Inflammatory macrophage treated with lipopolysaccharide for 1 hour (primary cell): ENCODE measurements at regions not wholly inside any gene's neighbourhood (a gene's known extent, or its start where the extent isn't known, plus 50 kb on each side); places are given as distances from the start of the nearest gene placed in this dataset.

Experiments used
- DNase-seq, 2 donors: peaks; one replicate each; pipeline ENCODE4 v3.0.0-alpha.2; 2020 to 2022

DNA sequence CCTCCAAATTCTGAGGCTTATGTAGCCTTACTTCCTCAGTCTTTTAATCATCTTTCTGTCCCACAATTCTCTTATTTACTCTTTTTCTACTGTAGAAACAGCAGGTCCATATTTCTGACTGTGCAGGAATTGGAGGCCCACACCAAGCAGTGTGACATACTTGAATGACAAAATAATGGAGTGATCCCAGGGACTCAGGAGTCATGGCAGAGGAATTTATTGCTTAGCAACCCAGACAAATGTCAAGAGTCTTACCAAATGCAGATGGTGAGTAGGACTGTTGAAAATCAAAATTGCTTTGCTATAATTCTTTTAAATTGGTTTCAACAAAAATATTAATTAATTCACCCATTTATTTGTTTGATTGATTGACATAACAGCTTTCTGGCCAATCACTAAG is 59.9 kb downstream of the HTR1B start:
- DNase-seq: no peak

DNA sequence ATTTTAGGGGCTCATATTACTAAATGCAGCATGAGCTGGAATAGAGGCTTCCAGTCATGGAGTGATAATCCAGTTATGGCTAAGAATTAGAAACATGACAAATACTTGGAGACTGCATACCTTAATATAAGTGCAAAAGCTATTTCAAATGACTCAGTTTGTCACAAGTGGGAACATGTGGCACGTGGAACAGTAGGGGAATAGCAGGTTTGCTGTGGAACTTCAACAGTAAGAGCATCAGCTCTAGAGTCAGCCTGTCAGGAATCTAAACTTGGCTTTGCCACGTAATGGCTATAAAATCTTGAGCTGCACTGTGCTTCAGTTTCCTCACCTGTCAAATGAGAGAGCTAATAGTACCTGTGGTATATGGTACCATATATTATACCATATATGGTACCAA is 62.1 kb downstream of the HTR1B start:
- no peak for DNase-seq

DNA sequence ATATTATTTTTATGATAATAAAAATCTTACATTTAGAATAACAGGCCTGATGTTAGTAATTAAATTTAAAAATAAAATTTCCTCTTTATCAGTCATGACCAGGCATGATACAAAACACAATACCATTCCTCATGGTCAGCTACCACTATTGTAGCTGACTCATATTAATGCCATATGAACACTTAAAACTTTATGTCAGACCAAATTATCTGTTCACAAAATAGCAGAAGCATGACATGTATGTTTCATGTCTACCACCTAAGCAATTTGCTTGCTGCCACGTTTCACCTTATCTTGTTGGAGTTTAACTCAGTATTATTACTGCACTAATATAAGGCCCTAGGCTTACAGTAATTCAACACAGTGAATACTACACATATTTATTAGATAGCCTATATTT is 65.7 kb downstream of the HTR1B start:
- DNase-seq: no peak

DNA sequence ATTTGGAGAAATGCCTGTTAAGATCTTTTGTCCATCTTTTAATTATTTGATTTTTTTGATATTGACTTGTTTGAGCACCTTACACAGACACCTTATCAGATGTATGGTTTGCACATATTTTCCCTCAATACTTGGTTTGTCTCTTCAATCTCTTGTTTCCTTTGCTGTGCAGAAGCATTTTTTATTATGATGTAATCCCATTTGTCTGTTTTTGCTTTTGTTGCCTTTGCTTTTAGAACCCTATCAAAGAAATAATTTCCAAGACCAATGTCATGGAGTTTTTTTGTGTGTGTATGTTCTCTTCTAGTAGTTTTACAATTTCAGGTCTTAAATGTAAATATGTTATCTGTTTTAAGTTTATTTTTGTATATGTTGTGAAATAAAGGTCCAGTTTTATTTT is 73.9 kb downstream of the HTR1B start:
- DNase-seq: no peak

DNA sequence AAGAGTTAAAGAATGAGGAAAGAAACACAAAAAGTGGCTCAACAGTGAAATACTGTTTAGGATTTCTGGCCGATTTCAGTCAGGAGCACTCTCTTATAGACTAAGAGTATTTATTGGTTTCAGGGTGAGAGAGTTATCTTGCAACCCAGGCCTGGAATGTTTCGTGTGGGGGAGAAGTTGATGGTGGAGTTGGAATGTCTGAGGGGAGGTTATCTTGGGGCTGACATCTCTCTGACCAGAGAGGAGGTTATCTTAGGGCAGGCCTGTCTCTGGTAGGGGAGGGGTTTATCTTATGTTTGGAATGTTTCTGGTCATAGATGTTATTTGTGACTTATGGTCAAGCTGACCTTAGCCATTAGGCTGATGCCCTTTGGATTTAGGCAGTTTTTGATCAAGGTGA is 80.3 kb downstream of the HTR1B start:
- DNase-seq: no peak

DNA sequence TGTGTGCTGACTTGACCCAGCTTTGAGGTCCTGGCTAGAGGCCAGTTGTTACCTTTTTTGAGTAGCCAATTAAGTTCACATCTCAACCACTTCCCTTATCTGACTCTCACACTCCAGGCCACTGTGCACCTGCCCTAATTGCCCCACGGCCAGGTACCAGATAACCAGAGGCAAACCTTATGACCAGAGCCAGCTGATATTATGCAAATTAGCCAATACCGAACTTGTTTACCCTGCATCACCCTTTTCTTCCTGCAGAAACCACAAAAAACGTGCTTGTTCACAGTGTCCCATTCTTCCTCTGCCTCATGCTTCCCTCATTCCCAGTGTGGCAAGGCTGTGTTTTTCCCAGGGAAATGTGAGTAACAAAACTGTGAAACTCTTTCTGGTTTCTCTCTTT is 89.3 kb downstream of the HTR1B start:
- no peak for DNase-seq

DNA sequence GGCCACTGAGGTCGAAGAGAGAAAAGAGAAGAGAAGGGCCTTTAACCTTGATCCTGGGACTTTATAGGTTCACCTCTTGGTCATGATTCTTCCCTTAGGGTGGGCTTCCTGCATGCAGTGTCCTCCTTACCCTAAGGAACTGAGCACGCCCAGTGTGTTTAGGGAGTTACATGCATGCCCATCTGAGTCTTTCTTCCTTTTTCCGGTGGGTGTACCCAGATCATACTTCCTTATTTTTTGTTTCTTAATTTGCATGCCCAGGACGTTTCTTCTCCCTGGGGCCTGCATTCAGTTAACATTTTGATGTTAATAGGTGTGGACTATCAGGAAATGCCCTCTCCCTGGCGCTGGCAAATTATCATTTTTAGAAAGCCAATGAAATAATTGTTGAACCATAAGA is 91.5 kb downstream of the HTR1B start:
- no peak for DNase-seq

DNA sequence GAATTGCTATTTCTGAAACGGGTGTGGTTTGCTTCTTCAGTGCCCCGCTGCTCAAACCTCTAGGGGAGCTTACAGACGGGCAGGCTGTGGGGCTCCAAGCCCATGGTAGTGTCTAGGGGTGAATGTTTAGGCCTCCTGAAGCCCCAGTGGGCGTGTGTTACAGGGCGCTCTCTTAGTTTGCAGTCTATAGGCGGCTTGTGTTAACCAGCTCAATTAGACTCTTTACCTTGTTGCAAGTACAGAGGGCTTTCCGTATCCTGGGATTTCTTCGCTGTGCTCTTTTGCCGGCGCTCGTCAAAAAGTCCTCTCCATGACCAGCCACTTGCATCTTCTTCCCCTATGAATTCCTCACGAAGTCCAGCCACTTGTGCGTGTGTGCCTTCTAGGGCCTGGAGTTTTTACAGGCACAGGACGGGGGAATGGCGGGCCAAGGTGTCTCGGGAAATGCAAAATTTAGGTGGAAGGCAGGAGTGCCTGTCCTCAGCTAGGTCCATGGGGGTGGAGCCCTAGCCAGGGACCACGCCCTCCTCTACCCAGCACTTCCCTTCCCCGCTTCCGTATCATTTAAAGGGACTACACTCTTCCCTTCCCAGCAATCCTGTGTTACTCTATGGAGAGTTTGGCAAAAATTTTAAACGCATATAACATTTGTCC is 94.5 kb downstream of the HTR1B start:
- DNase-seq: peak in 1 of 2 donors; percentile 22

DNA sequence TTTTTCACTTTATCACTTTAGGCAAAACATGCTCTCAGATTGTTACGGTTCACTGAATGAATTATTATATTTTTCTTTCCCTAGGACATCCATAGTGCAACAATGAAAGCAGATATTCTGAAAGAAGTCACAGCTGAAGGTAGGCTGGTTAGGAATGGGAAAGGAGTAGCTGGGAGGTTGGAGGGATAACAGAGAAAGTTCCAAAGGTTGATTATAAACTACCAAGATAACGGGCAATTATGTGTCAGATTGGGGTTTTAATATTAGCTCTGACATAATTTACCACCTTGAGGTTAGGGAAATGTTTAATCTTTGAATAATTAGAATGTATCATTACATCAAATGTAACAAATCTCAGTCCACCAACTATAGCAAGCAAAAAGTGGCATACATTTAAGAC is 96.5 kb downstream of the HTR1B start:
- DNase-seq: no peak

DNA sequence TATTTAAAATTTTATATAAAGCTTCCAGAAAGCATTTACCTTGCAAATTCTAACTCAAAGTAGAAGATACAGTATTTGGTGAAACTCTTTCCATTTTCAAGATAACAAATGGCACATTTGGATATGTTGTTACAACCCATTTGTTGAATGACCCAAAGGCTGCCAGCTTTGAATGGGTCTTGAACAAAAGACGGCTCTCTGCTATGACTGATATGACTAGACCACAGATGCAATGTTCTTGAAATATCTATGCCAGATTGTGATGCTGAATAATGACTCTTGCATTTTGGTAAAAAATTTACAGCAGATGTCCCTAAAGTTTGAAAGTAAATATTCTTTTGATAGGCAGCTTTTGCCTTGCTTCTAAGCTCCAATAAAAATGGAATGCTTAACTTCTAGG is 99.6 kb downstream of the HTR1B start:
- DNase-seq: no peak

DNA sequence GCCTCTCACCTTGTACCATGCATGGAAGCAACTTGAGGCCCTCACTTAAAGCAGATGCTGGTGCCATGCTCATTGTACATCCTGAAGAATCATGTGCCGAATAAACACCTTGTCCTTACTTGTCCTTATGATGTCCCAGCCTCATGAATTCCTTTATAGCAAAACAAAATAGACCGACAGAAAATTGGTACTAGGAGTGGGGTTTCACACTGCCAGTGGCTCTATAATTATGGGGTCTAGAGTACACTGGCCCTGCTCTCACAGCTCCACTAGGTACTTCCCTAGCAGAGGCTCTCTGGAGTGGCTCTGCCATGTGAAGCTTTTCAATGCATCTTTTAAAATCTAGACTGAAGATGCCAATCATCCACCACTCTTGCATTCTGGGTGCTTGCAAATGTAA is 101.2 kb downstream of the HTR1B start:
- DNase-seq: no peak

DNA sequence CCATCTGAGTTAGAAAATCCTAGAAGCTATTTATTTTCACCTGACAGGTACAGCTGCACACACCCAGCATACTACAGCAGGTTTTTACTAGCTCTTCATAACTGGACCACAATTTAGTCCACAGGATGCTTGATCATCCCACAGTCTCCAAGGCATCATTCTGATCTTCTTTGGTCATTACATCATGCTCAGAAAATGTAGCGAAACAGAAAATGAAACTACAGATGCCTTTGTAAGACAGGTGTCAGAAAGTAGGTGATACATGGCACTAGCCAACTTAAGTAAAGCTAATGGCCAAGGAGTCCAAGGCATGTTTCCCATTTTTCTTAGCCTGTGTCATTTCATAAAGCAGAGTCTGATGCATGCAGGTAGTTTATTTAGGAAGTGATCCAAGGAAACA is 102.3 kb downstream of the HTR1B start:
- DNase-seq: no peak

DNA sequence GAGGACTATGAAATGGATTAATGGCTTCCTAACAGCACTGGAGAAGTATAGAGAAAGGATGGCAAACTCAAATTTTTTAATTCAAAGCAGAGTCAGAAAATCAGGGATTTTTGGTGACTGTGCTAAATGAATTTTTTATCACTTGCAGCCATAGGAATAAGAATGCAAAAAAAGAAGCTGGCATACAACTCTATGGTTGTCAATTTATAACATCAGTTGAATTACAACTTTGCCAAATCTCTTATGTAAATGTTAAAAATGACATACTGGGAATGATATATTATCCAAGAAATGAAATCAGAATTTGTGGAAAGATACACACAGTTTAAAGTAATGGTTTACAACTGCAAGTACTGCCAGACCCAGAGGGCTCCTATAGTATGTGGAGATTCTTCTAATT is 106.5 kb downstream of the HTR1B start:
- DNase-seq: no peak

DNA sequence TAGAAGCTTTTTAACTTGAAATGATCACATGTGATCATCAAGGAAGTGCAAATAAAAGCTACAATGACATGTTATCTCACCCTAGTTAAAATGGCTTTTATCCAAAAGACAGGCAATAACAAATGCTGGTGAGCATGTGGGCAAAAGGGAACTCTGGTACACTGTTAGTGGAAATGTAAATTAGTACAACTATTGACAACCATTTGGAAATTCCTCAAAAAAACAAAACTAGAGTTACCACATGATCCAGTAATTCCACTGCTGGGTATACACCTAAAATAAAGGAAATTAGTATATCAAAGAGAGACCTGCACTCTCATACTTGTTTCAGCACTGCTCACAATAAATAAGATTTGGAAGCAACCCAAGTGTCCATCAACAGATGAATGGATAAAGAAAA is 108.7 kb downstream of the HTR1B start:
- DNase-seq: no peak

DNA sequence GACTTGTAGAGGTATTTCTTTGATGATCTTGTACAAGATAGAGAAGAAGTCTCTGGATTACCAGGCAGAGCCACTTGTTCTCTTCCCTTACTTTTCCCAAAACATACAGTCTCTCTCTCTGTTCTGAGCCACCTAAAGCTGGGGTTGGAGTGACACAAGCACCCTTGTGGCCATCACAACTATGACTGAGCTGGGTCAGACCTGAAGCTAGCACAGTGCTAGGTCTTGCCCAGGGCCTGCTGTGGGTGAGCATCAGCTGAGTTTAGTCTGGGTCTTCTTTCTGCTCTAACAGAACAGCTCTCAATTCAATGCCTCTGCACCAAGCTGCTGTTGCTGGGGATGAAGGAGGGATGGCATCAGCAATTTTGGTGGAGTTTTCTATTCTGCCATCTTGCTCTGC is 110.2 kb downstream of the HTR1B start:
- DNase-seq: no peak

DNA sequence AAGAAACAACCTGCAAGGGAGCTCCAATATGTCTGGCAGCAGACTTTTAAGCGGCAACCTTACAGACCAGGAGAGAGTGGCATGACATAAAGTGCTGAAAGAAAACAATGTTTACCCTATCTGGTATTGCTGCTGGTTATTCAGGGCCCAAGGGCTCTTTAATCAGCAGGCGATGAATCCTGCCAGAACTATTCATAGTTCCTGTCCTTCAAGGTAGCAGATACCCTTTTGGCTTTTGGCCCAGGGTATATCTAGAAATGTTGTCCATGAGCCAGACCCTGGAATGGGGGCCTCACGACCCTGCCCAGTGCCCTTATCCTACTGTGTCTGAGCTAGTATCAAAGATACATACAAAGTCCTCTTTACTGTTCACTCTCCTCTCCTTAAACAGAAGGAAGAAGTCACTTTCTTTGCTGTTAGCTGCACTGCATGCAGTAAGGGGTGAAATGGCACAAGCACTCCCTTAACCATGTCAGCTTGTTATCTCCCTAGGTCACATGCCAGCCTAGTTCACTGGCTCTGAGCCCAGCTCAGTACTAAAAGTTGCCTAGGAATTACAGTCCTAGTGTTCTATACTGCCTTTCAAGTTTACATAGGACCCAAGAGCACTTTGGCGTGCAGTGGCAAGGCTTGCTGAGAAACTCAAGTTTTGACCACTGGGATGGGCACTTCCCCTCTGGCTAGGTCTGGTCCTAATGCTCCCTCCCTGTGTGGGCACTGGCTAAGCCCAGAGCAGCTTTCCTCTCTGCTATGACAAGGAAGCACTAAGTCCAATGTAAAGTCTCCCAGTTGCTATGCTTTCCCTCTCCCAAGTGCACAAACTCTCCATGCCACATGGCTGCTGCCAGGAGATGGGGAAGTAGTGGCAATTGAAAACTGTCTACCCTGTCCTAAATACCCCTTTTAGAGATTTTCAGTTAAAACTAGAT is 122.0 kb downstream of the HTR1B start:
- DNase-seq: no peak

DNA sequence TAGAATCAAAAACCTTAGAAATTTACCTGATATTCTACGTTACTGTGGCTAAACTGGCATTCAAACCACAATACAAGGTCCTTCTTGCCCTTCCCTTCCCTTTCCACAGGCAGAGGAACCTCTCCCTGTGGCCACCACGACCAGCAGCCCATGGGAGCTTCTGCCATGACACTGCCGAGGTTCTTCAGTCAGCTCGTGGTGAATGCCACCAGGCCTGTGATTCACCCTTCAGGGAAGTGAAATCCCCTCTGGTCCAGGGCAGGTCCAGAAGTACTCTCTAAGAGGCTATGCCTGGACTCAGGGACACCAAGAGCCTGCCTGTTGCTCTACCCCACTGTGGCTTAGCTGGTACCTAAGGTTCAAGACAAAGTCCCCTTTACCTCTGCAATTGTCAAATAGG is 123.0 kb downstream of the HTR1B start:
- no peak for DNase-seq

DNA sequence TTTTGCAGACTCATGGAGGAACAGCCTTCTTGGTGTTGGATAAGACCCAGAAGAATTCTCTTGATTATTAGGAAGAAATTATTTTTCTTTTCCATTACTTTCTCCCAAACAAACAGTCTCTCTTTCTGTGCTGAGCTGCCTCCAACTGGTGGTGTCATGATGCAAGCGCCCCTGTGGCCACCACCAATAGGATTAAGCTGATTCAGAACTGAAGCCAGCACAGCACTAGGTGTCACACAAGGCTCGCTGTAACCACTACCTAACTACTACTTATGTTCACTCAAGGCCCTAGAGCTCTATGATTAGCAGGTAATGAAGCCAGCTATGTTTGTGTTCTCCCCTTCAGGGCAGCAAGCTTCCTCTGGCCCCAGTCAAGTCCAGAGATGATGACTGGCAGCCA is 123.4 kb downstream of the HTR1B start:
- no peak for DNase-seq

DNA sequence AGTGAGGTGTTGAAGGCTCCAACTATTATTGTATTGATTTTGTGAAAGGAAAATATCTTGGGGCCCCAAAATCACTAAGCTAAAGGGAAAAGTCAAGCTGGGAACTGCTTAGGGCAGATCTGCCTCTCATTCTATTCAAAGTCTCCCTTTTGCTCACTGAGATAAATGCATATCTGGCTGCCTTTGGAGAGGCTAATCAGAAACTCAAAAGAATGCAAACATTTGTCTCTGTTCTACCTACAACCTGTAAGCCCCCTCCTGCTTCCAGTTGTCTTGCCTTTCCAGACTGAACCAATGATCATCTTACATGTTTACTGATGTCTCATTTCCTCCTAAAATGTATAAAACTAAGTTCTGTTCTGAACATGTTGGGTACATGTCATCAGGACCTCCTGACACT is 125.9 kb downstream of the HTR1B start:
- DNase-seq: no peak

DNA sequence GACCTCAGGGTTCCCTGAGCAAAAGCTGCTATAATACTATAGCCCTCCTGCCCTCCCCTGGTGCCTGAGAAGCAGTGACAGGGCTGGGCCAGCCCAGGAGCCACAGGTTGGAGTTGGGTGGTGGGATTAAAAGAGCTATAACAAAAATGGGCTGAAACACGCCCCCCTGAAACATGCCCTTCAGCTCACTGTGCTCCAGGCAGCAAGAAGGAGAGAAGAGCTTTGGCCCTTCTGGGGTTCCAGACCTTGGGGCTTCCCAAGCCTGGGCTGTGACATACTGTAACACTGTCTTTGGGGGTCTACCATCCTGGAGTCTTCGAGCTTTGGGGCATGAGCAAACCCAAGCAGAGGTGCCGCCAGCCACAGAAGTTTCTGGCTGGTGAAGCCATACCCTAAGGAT is 129.2 kb downstream of the HTR1B start:
- no peak for DNase-seq

DNA sequence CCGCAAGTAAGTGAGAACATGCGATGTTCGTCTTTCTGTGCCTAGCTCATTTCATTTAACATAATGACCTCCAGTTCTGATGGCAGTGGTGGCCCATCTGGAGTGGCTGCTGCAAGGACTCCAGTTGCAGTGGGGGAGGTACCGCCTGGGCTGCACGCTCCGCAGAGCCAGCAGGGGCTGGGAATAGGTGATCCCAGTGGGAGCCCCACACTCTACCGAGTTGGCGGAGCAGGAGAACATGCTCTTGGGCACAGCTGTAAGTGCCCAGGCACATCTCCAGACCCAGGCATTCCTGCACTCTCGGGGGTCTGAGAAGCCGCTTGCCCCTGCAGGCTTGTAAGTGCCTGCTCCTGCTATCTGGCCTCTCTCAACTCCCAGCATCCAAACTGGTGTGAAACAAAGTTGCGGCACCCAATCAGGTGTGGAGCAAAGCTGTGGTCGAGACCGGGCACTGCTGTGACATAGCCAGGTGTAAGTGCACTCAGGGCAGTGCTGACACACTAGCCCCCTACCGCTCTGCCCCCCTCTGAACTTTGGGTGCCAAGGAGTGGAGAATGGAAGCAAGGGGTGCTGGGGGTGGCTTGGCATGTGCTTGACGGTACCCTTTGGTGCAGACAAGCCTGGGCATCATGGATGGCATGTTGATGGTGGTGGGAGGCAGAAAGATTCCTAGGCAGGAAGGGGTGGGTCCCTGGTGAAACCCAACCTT is 130.2 kb downstream of the HTR1B start:
- DNase-seq: no peak

DNA sequence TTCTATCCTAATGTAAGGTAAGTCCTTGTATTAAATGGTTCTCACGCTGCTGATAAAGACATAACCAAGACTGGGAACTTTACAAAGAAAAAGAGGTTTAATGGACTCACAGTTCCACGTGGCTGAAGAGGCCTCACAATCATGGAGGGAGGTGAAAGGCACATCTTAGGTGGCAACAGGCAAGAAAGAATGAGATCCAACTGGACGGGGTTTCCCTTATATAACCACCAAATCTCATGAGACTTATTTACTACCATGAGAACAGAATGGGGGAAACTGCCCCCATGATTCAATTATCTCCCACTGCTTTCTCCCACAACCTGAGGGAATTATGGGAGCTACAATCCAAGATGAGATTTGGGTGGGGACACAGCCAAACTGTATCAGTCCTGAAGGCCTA is 136.6 kb downstream of the HTR1B start:
- no peak for DNase-seq

DNA sequence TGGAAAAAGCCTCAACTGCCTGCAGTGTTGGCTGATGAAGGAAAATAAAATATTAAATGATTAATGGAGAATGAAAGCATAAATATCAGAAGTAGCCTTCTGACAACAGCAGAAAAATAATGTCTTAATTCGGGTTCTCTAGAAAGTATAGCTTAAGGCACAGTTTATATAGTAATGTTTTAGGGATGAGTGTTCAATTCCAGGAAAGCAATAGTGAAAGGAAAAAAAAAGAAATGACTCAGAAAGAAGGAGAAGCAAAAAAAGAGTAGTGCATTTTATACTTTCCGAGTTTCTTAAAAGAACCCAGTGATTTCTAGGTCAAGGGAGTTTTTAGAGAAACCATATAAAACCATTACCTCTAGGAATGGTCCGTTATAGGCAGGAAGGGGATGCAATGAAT is 137.3 kb downstream of the HTR1B start:
- DNase-seq: no peak

DNA sequence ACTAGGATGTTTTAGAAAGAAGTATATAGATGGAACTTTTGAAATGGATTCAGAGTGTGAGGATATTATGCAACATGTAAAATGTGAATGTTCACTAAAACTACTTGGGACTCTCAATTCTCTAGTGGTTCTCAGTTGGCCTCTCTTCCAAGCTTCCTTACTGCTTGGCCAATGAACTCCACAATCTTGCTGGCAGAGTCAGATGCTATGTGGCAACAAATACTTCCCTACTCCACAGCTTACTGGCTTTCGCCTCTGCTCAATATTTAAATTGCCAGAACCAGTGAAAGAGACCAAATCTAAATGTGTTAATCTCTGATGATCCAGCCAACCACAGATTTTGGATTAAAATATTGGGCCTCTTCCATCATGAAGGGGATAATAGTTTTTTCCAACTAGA is 138.4 kb downstream of the HTR1B start:
- DNase-seq: no peak
